GM18907 (cell line): ENCODE measurements at regions not wholly inside any gene's neighbourhood (a gene's known extent, or its start where the extent isn't known, plus 50 kb on each side); places are given as distances from the start of the nearest gene placed in this dataset.
"Not testable (repeated sequence)": the region's sequence is repeated elsewhere in the genome, so short reads cannot be mapped to it uniquely, and the experiment has no call there.

Experiments used
- ATAC-seq: cut with Tn5 transposase; IDR thresholded peaks from one replicate; pipeline ENCODE4 v1.9.1; 2021; ENCODE audit warnings: mild to moderate bottlenecking, moderate library complexity; ENCODE audit not compliant: unreplicated experiment

GRCh38 chr15:50857763-50858162, 50.7 kb upstream of the AP4E1 start:
- ATAC-seq: no peak

GRCh38 chr15:50854601-50855490, 53.6 kb upstream of the AP4E1 start:
- peak; percentile 96 for ATAC-seq

- no peak for ATAC-seq
These were observed 58.5 kb upstream of the AP4E1 start for GRCh38 chr15:50850003-50850402.

GRCh38 chr15:50848349-50848748, 60.1 kb upstream of the AP4E1 start:
- ATAC-seq: no peak

GRCh38 chr15:50845181-50845580, 63.3 kb upstream of the AP4E1 start:
- not testable (repeated sequence) for ATAC-seq

GRCh38 chr15:50840520-50840919, 68.0 kb upstream of the AP4E1 start:
- no peak for ATAC-seq

GRCh38 chr15:50837256-50837770, 71.2 kb upstream of the AP4E1 start:
- ATAC-seq: no peak

GRCh38 chr15:50830477-50831354, 65.2 kb upstream of the SPPL2A start:
- ATAC-seq: no peak

- no peak for ATAC-seq
These were observed 63.2 kb upstream of the SPPL2A start for GRCh38 chr15:50828610-50829206.

- ATAC-seq: no peak
These were observed 60.4 kb upstream of the SPPL2A start for GRCh38 chr15:50825946-50826345.

GRCh38 chr15:50824514-50824913, 59.0 kb upstream of the SPPL2A start:
- ATAC-seq: no peak

- ATAC-seq: no peak
These were observed 57.8 kb upstream of the SPPL2A start for GRCh38 chr15:50823281-50823680.

- no peak for ATAC-seq
These were observed 56.0 kb upstream of the SPPL2A start for GRCh38 chr15:50821476-50821875.

GRCh38 chr15:50820808-50821382, 55.4 kb upstream of the SPPL2A start:
- ATAC-seq: no peak

- no peak for ATAC-seq
These were observed 53.8 kb upstream of the SPPL2A start for GRCh38 chr15:50819344-50819743.

GRCh38 chr15:50815958-50816590, 50.6 kb upstream of the SPPL2A start:
- no peak for ATAC-seq
